HUES6 (cell line): ENCODE measurements at regions not wholly inside any gene's neighbourhood (a gene's known extent, or its start where the extent isn't known, plus 50 kb on each side); places are given as distances from the start of the nearest gene placed in this dataset.
"Not testable (repeated sequence)": the region's sequence is repeated elsewhere in the genome, so short reads cannot be mapped to it uniquely, and the experiment has no call there.

Experiments used
- H3K27ac ChIP-seq: 2 replicates; pipeline ENCODE4 v1.7.0; 2013; ENCODE audit warnings: low read depth, mild to moderate bottlenecking, low read length, inconsistent platforms
- H3K27me3 ChIP-seq: 2 replicates; pipeline ENCODE4 v1.6.1; 2013; ENCODE audit warnings: low read length; ENCODE audit not compliant: control insufficient read depth, insufficient read depth
- H3K36me3 ChIP-seq: 2 replicates; pipeline ENCODE4 v1.6.1; 2013; ENCODE audit warnings: low read length; ENCODE audit not compliant: control insufficient read depth, insufficient read depth
- H3K4me1 ChIP-seq: 2 replicates; pipeline ENCODE4 v1.6.1; 2013; ENCODE audit warnings: low read length; ENCODE audit not compliant: control insufficient read depth, insufficient read depth
- H3K4me3 ChIP-seq: 2 replicates; pipeline ENCODE4 v1.5.1; 2013; ENCODE audit warnings: low read depth, low read length
- H3K9ac ChIP-seq: one replicate; pipeline ENCODE4 v1.6.1; 2013; ENCODE audit warnings: mild to moderate bottlenecking, low read length
- H3K9me3 ChIP-seq: 2 replicates; pipeline ENCODE4 v1.6.1; 2013; ENCODE audit warnings: low read depth, low read length; ENCODE audit not compliant: control insufficient read depth, insufficient read depth

DNA sequence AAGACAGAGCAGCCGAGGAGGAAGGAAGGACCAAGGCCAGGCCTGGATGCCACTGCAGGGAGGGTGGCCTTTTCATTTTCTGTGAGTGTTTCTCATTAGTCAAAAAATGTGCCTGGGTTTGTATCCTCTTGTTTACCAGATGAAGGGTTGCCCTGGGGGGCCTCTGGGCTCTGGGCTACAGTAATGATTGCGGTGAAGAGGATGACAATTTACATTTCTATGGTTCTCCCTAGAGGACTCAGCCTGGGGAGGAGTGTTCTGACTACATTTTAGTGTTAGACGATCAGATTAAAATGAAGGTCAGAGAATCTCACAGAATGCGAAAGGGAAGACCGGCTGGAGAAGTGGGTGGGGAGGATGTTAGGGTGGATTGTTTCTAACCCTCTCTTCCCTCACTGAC is 108.0 kb upstream of the KMT2C start:
- peak overlapping the region; percentile 85 for H3K27ac ChIP-seq
- H3K4me3 ChIP-seq, result peak overlapping the region; percentile 24
- H3K27me3 ChIP-seq, result no peaks in the 10 kb centered on the region
- H3K4me1 ChIP-seq, result peaks cover 21% of the 10 kb centered on the region
- H3K9me3 ChIP-seq, result no peaks in the 10 kb centered on the region; the same call in 1 of the 2 replicates
- no peaks in the 10 kb centered on the region for H3K36me3 ChIP-seq
- peak overlapping the region; percentile 81 for H3K9ac ChIP-seq

DNA sequence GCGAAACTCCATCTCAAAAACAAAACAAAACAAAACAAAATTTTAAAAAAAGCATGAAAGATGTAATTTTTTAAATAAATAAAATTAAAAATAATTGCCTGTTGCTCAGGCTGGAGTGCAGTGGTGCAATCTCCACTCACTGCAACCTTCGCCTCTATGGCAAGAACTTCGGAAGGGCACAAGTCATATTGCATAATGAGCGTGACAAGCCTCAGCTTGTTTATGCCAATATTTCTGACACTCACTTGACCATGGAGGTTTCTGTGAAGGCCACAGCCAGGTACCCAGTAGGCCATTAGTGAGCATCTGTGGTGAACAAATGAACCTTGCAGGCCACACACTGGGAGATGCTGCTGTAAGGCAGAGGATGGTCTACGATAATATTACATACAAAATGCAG is 106.1 kb upstream of the KMT2C start:
- H3K27me3 ChIP-seq, result no peaks in the 10 kb centered on the region
- no peak overlapping the region for H3K9ac ChIP-seq
- no peak overlapping the region for H3K27ac ChIP-seq
- H3K4me3 ChIP-seq, result no peak overlapping the region
- no peaks in the 10 kb centered on the region; the same call in 1 of the 2 replicates for H3K9me3 ChIP-seq
- peaks cover 21% of the 10 kb centered on the region for H3K4me1 ChIP-seq
- H3K36me3 ChIP-seq, result no peaks in the 10 kb centered on the region

DNA sequence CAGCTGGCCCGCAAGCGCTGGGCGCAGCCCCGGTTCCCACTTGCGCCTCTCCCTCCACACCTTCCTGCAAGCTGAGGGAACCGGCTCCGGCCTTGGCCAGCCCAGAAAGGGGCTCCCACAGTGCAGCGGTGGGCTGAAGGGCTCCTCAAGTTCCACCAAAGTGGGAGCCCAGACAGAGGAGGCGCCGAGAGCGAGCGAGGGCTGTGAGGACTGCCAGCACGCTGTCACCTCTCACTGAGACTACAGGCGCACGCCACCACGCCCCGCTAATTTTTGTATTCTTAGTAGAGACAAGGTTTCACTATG is 103.3 kb upstream of the KMT2C start:
- H3K36me3 ChIP-seq, H3K4me3 ChIP-seq, H3K9me3 ChIP-seq, H3K27me3 ChIP-seq, H3K9ac ChIP-seq, H3K27ac ChIP-seq: not testable (repeated sequence)
- H3K4me1 ChIP-seq, result peaks cover 10% of the 10 kb centered on the region

DNA sequence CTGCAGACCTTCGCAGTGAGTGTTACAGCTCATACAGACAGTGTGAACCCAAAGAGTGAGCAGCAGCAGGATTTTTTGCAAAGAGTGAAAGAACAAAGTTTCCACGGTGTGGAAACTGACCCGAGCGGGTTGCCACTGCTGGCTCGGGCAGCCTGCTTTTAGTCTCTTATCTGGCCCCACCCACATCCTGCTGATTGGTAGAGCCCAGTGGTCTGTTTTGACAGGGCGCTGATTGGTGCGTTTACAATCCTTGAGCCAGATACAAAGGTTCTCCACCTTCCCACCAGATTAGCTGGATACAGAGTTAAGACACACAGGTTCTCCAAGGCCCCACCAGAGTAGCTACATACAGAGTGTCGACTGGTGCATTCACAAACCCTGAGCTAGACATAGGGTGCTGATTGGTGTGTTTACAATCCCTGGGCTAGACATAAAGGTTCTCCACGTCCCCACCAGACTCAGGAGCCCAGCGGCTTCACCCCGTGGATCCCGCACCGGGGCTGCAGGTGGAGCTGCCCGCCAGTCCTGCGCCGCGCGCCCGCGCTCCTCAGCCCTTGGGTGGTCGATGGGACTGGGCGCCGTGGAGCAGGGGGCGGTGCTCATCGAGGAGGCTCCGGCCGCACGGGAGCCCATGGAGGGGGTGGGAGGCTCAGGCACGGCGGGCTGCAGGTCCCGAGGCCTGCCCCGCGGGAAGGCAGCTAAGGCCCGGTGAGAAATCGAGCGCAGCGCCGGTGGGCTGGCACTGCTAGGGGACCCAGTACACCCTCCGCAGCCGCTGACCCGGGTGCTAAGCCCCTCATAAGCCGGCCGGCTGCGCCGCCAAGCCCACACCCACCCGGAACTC is 102.8 kb upstream of the KMT2C start:
- not testable (repeated sequence) for H3K4me1 ChIP-seq, H3K4me3 ChIP-seq, H3K27me3 ChIP-seq, H3K27ac ChIP-seq, H3K36me3 ChIP-seq, H3K9ac ChIP-seq, H3K9me3 ChIP-seq

DNA sequence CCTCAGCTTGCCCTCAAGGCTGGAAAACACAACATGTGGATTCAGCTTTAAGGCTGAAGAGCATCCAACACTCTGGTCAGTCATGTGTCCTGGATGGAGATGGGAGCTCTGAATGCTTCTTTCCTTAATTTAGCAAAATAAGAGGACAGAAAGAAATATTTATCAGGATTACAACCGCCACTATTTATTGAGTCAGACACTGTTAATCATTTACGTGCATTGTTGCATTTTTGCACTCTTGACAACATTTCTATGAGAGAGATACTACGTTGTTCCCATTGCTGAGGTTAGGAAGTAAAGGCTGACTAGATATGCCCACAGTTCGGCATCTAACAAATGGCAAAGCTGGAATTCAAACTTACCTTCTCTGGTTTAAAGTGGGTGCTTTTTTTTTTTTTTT is 101.8 kb upstream of the KMT2C start:
- H3K4me3 ChIP-seq, result no peak overlapping the region
- no peaks in the 10 kb centered on the region for H3K9me3 ChIP-seq
- H3K9ac ChIP-seq, result no peak overlapping the region
- no peak overlapping the region for H3K27ac ChIP-seq
- H3K36me3 ChIP-seq, result no peaks in the 10 kb centered on the region
- H3K27me3 ChIP-seq, result no peaks in the 10 kb centered on the region
- peaks cover 5% of the 10 kb centered on the region for H3K4me1 ChIP-seq

DNA sequence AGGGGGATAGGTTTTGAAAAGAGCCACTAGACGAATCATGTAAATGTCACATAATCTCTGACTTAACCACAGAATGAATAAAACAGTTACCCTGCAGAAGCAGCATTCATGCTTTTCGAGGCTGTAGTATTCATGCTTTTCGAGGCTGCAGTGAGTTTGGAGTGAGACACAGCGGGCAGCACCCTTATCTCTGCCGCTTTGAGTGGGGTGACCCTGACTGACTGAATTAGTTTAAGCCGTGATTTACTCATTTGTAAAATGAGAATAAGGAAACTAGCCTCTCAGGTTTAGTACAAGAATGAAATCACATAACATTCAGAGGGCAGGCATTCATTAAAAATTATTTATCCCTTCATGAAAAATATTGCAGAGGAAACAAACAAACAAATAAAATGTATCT is 92.8 kb upstream of the KMT2C start:
- no peaks in the 10 kb centered on the region for H3K9me3 ChIP-seq
- no peaks in the 10 kb centered on the region for H3K36me3 ChIP-seq
- no peak overlapping the region for H3K4me3 ChIP-seq
- no peak overlapping the region for H3K9ac ChIP-seq
- H3K27ac ChIP-seq, result no peak overlapping the region
- no peaks in the 10 kb centered on the region for H3K27me3 ChIP-seq
- H3K4me1 ChIP-seq, result no peaks in the 10 kb centered on the region

DNA sequence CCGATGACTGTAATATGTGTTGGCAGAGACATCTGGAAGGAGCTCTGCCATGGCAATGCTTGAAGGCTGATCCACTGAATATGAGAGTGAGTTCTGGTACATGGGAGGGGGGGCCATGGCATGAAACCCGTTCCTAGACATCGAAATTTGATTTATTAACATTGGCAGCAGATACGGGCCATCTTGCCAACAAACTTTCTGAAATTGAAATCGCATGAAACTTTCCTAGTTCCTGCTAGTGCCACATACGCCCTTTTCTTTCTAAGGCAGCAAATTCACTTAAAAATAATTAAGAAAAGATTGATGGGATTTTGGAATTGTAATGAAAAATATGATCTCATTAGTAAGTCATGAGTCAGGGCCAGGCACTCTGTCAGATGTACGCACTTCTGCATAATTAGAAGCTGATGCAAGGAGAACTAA is 91.8 kb upstream of the KMT2C start:
- Histone ChIP-seq H3K27me3 (no peaks in the 10 kb centered on the region), H3K9ac (no peak overlapping the region)

DNA sequence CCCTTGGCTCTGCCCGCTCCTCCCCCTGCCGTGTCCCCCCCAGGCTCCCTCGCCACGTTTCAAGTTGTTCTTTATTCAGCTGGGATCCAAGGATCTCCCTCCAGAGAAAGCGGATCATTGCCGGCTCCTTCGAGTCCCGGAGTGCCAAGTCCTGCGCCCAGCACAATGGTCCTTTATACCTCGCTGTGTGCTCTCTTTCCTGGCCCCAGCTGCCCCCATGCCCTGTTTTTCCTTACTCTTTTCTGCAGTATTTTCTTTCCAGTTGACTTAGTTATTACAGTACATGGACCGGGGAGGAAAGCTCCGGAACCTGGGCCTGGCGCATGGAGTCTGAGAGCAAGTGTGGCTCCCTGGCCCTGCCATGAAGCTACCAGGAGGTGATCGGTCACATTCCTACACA is 88.1 kb upstream of the KMT2C start:
- H3K27me3 ChIP-seq, result no peaks in the 10 kb centered on the region
- no peak overlapping the region for H3K4me3 ChIP-seq
- no peak overlapping the region for H3K9ac ChIP-seq
- no peak overlapping the region for H3K27ac ChIP-seq
- peaks cover 15% of the 10 kb centered on the region for H3K9me3 ChIP-seq
- H3K4me1 ChIP-seq, result peaks cover 9% of the 10 kb centered on the region
- no peaks in the 10 kb centered on the region for H3K36me3 ChIP-seq

More for the DNA sequence above, 91.8 kb upstream of the KMT2C start:
- Histone ChIP-seq H3K4me3 (no peak overlapping the region), H3K27ac (no peak overlapping the region), H3K4me1 (peaks cover 4% of the 10 kb centered on the region), H3K9me3 (no peaks in the 10 kb centered on the region), H3K36me3 (no peaks in the 10 kb centered on the region)

DNA sequence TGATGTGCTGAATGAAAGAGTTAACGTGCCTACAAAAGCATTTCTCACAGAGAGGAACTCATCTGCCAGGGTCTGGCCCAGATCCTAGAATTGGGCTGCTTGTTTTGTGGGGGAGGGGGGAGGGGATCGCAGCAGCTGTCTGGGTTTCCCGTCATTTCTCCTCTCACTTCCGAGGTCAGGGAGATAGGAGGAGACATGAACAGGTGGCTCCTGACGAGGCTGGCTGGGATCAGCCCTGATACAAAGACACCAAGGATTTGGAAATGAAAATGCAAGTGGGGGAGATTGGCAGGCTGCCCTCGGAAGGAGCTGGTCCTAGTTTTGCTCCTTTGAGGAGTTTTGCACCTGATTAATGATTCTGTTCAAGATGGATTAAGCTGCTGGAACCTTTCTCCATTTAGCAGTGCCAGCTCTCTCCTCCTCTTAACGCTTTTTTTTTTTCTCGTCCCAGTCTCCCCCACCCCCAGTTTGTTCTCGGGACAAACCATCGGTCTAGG is 86.8 kb upstream of the KMT2C start:
- Histone ChIP-seq H3K9ac (no peak overlapping the region), H3K9me3 (peaks cover 19% of the 10 kb centered on the region), H3K27me3 (no peaks in the 10 kb centered on the region), H3K4me3 (no peak overlapping the region), H3K27ac (no peak overlapping the region), H3K36me3 (no peaks in the 10 kb centered on the region), H3K4me1 (peaks cover 9% of the 10 kb centered on the region)

DNA sequence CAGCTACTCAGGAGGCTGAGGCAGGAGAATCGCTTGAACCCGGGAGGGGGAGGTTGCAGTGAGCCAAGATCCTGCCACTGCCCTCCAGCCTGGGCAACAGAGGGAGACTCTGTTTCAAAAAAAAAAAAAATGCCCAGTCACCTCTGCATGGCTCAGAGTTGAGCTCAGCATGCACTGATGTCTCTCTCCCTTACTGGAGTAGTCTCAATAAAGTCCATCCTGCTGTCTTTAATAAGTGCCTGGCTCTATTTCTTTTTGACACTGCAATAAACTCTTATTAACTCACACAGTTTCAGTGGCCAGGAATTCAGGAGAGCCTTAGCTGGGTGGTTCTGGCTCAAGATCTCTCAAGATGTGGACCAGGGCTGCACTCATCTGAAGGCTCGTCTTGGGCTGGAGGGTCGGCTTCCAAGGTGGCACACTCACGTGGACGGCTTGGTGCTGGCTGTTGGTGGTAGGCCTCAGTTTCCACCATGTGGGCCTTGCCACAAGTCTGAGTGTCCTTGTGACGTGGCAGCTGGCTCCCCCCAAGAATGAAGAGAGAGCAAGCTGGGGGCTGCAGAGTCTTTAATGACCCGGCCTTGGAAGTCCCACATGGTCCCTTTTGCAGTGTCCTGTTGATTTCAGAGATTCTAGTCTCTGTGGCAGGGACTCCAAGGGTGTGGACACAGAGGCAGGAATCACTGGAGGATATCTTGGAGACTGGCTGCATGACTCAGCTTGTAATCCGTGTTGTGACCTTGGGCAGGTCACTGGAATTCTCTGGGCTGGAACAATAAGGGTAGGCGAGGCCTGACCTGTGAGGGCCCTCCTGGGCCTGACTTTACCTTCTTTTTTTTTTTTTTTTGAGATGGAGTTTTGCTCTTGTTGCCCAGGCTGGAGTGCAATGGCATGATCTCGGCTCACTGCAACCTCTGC is 85.9 kb upstream of the KMT2C start:
- H3K36me3 ChIP-seq, result no peaks in the 10 kb centered on the region
- H3K27me3 ChIP-seq, result no peaks in the 10 kb centered on the region
- no peak overlapping the region for H3K9ac ChIP-seq
- H3K9me3 ChIP-seq, result peaks cover 19% of the 10 kb centered on the region
- H3K4me1 ChIP-seq, result peaks cover 9% of the 10 kb centered on the region
- H3K4me3 ChIP-seq, result no peak overlapping the region
- H3K27ac ChIP-seq, result no peak overlapping the region

DNA sequence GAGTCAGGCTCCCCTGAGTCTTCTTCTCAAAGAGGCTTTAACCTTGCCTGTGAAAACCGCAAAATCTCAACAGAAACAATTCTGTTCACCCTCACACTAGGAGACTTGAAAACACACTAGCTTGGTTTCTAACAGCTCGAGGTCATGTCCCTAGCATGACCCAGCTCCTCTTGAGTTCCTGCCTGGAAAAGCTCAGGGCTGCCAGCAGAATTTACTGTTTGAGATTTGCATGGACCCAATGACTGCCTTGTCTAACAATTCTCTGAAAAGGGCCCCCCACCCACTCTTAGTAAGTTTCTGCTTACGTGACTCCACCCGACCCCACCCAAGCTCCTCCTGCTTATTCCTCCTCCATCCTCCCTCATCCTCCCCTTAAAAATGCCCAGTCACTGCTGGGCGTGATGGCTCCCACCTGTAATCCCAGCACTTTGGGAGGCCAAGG is 85.1 kb upstream of the KMT2C start:
- Histone ChIP-seq H3K36me3 (no peaks in the 10 kb centered on the region), H3K4me3 (no peak overlapping the region), H3K4me1 (peaks cover 9% of the 10 kb centered on the region)

More for the DNA sequence above, 85.1 kb upstream of the KMT2C start:
- H3K27ac ChIP-seq, result no peak overlapping the region
- H3K9ac ChIP-seq, result no peak overlapping the region
- no peaks in the 10 kb centered on the region for H3K27me3 ChIP-seq
- H3K9me3 ChIP-seq, result peaks cover 19% of the 10 kb centered on the region
